H1 (cell line): ENCODE measurements at regions not wholly inside any gene's neighbourhood (a gene's known extent, or its start where the extent isn't known, plus 50 kb on each side); places are given as distances from the start of the nearest gene placed in this dataset.

Source experiments
- CBX8 ChIP-seq: fragments of 300-800, 300-1000 bp; sonication (generic); IDR thresholded peaks from 2 replicates; pipeline ENCODE4 v1.7.1; 2016; ENCODE audit warnings: low read depth, low read length, borderline replicate concordance
- GABPA ChIP-seq: IDR thresholded peaks from 2 replicates; pipeline ENCODE4 v1.6.1; 2011; ENCODE audit warnings: mild to moderate bottlenecking, low read length, moderate library complexity, borderline replicate concordance; ENCODE audit not compliant: insufficient read depth
- HDAC6 ChIP-seq: IDR thresholded peaks from one replicate; pipeline ENCODE4 v1.7.1; 2012; ENCODE audit warnings: low read depth, mild to moderate bottlenecking, inconsistent platforms, low read length, moderate library complexity
- TF ChIP-seq, protein P1 (sequence below): IDR thresholded peaks from 2 replicates; pipeline ENCODE4 v1.6.1; 2012; ENCODE audit warnings: inconsistent platforms

DNA sequence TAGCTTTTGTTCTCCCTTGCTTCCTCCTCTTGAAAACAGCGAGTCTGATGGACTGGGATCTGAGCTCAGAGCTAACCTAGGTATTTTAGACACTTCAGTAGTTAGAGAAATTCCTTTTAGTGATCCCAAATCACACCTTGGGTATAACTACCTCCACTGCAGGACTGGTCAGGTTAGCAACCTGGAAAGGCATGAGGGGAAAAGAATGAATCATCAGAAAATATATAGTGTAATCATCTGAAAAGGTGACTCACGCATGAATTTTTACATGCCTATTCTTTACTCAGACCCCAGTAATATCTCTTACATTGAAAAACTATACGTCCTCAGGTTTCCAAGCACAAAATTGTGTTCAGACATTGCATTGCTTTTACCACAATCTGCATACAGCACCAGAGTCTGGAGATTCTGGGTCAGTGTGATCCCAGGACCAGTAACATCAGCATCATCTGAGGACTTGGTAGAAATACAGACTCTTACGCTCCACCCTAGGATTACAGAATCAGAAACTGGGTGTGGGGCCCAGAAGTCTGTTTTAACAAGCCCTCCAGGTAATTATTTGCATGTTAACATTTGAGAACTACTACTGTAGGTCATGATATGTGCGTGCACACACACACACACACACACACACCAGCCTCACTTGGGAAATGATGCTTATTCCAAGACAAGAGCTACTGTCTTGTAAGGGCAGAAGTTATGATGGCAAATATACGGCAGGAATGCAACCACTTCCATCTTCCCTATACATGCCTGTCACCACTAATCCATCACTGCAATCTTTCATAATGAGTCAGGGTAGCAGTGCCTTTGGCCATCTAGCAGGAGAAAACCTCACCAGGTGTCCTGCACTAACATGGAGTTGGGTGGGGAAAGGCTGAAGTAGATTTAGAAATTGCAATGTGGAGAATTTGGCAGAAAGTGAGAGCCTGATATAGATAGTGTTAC is 271.6 kb upstream of the MAP3K1 start (continued):
- no peak for TF ChIP-seq CBX8
- TF ChIP-seq, protein P1, sequence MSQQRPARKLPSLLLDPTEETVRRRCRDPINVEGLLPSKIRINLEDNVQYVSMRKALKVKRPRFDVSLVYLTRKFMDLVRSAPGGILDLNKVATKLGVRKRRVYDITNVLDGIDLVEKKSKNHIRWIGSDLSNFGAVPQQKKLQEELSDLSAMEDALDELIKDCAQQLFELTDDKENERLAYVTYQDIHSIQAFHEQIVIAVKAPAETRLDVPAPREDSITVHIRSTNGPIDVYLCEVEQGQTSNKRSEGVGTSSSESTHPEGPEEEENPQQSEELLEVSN = no peak
- no peak for TF ChIP-seq GABPA
- no peak for TF ChIP-seq HDAC6
